Mesendoderm (in vitro differentiated cells): ENCODE measurements at regions not wholly inside any gene's neighbourhood (a gene's known extent, or its start where the extent isn't known, plus 50 kb on each side); places are given as distances from the start of the nearest gene placed in this dataset.

Experiments
- DNase-seq: peaks from one replicate; pipeline ENCODE4 v3.0.0; 2013
- H2AK5ac ChIP-seq: 2 replicates; pipeline ENCODE4 v1.6.1; 2013; ENCODE audit warnings: low read length, inconsistent platforms
- H2BK120ac ChIP-seq: 2 replicates; pipeline ENCODE4 v1.6.1; 2013; ENCODE audit warnings: low read depth, mild to moderate bottlenecking, low read length, moderate library complexity, mixed read lengths
- H2BK15ac ChIP-seq: replicated peaks from 2 replicates; pipeline ENCODE4 v1.6.1; 2013; ENCODE audit warnings: low read depth, mild to moderate bottlenecking, moderate library complexity
- H2BK5ac ChIP-seq: 2 replicates; pipeline ENCODE4 v1.6.1; 2013; ENCODE audit warnings: low read length, inconsistent platforms
- H3K18ac ChIP-seq: 2 replicates; pipeline ENCODE4 v1.6.1; 2013; ENCODE audit warnings: mild to moderate bottlenecking, low read length, mixed read lengths
- H3K23ac ChIP-seq: one replicate; pipeline ENCODE4 v1.6.1; 2013; ENCODE audit warnings: low read length
- H3K27ac ChIP-seq: 2 replicates; pipeline ENCODE4 v1.5.1; 2013; ENCODE audit warnings: low read depth, mild to moderate bottlenecking, inconsistent platforms, low read length, moderate library complexity
- H3K27me3 ChIP-seq: 2 replicates; pipeline ENCODE4 v1.6.1; 2013; ENCODE audit warnings: low read length, control low read depth, mild to moderate bottlenecking, inconsistent platforms; ENCODE audit not compliant: insufficient read depth, poor library complexity
- H3K36me3 ChIP-seq: 2 replicates; pipeline ENCODE4 v1.6.1; 2013; ENCODE audit warnings: low read length, inconsistent platforms; ENCODE audit not compliant: control insufficient read depth, insufficient read depth
- H3K4ac ChIP-seq: one replicate; pipeline ENCODE4 v1.6.1; 2013; ENCODE audit warnings: low read depth, mild to moderate bottlenecking, low read length, moderate library complexity
- H3K4me1 ChIP-seq: 2 replicates; pipeline ENCODE4 v1.6.1; 2013; ENCODE audit warnings: low read depth, low read length, inconsistent platforms; ENCODE audit not compliant: control insufficient read depth
- H3K4me2 ChIP-seq: 2 replicates; pipeline ENCODE4 v1.6.1; 2013; ENCODE audit warnings: low read length
- H3K4me3 ChIP-seq: 2 replicates; pipeline ENCODE4 v1.5.1; 2013; ENCODE audit warnings: mild to moderate bottlenecking, low read length
- H3K56ac ChIP-seq: one replicate; pipeline ENCODE4 v1.6.1; 2013; ENCODE audit warnings: low read length
- H3K79me1 ChIP-seq: 2 replicates; pipeline ENCODE4 v1.6.1; 2013; ENCODE audit warnings: low read length, inconsistent platforms
- H3K79me2 ChIP-seq: 2 replicates; pipeline ENCODE4 v1.6.1; 2013; ENCODE audit warnings: mild to moderate bottlenecking, low read length; ENCODE audit not compliant: control insufficient read depth, insufficient read depth
- H3K9ac ChIP-seq: 2 replicates; pipeline ENCODE4 v1.6.1; 2013; ENCODE audit warnings: low read length, inconsistent platforms
- H4K5ac ChIP-seq: one replicate; pipeline ENCODE4 v1.6.1; 2013; ENCODE audit warnings: low read length
- H4K8ac ChIP-seq: one replicate; pipeline ENCODE4 v1.6.1; 2013; ENCODE audit warnings: low read depth, mild to moderate bottlenecking, control low read depth, low read length, moderate library complexity
- WGBS: extraction: QIAGEN DNeasy Blood & Tissue Kit; methylation state at CpG from one replicate; pipeline ENCODE4 v1.1.7; 2013; ENCODE audit warnings: low lambda C conversion rate, missing lambda C conversion rate; ENCODE audit not compliant: insufficient coverage; ENCODE audit errors: extremely low coverage; 5-methylcytosine and 5-hydroxymethylcytosine counted together

DNA sequence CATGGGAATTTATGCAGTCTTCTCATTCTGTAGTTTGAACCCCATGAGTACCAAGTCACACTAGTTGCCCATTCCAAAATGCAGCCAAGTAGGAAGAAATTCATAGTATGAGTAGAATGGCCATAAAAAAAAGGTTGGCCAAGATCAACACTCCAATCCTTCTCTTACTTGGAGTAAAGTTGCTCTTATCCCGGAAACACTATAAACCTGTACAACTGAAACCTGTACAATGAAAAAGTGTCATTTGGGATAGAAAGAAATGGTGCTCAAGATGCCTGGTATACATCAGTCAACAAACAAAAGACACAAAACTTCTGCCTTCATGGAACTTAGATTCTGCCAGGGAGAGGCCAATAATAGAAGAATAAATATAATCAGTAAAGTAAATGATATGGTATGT is 325.0 kb downstream of the NFIB start:
- no peaks in the 10 kb centered on the region for H3K79me2 ChIP-seq
- no peak overlapping the region for H3K56ac ChIP-seq
- H2BK120ac ChIP-seq, result no peak overlapping the region
- no peak overlapping the region for H2BK15ac ChIP-seq
- H3K36me3 ChIP-seq, result no peaks in the 10 kb centered on the region
- no peak overlapping the region for H3K4me3 ChIP-seq
- no peak overlapping the region for H3K4me2 ChIP-seq
- no peak overlapping the region for H2AK5ac ChIP-seq
- no peaks in the 10 kb centered on the region for H3K27me3 ChIP-seq
- no peak overlapping the region for H3K27ac ChIP-seq
- no peak overlapping the region for H3K4ac ChIP-seq
- H4K5ac ChIP-seq, result no peak overlapping the region
- no peak overlapping the region for H2BK5ac ChIP-seq
- H4K8ac ChIP-seq, result no peak overlapping the region
- H3K4me1 ChIP-seq, result no peaks in the 10 kb centered on the region
- no CpG with 5 or more reads among the region's 1 CpG for WGBS
- H3K79me1 ChIP-seq, result no peaks in the 10 kb centered on the region
- H3K23ac ChIP-seq, result no peak overlapping the region
- no peak for DNase-seq
- no peak overlapping the region for H3K18ac ChIP-seq
- H3K9ac ChIP-seq, result no peak overlapping the region

DNA sequence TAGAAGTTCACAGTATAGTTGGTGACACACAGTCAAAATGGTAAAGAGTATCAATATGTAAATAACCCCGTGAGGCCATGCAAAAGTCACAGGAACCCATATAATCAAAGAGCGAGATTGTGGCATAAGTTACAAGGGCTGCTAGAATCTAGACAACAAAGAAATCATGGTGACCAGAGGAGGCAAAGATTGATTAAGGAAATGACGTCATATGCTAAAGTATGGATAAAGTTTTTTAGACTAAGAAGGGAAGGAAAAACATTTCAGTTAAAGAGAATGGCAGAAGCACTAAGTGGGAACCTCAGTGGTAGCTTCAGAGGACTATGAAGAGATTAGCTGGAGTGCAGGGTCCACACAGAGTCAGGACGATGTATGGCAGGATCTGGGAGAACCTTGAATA is 330.3 kb downstream of the NFIB start:
- Histone ChIP-seq H3K79me1 (no peaks in the 10 kb centered on the region), H4K8ac (no peak overlapping the region), H3K9ac (no peak overlapping the region), H2BK120ac (no peak overlapping the region), H3K79me2 (no peaks in the 10 kb centered on the region), H3K36me3 (no peaks in the 10 kb centered on the region), H3K27me3 (no peaks in the 10 kb centered on the region), H3K4me2 (no peak overlapping the region), H3K4me3 (no peak overlapping the region), H3K4me1 (no peaks in the 10 kb centered on the region), H2BK5ac (no peak overlapping the region), H3K23ac (no peak overlapping the region), H3K27ac (no peak overlapping the region), H3K18ac (no peak overlapping the region), H2AK5ac (no peak overlapping the region), H2BK15ac (no peak overlapping the region), H4K5ac (no peak overlapping the region), H3K4ac (no peak overlapping the region), H3K56ac (no peak overlapping the region)
- WGBS, result no CpG with 5 or more reads among the region's 4 CpGs
- DNase-seq, result no peak

DNA sequence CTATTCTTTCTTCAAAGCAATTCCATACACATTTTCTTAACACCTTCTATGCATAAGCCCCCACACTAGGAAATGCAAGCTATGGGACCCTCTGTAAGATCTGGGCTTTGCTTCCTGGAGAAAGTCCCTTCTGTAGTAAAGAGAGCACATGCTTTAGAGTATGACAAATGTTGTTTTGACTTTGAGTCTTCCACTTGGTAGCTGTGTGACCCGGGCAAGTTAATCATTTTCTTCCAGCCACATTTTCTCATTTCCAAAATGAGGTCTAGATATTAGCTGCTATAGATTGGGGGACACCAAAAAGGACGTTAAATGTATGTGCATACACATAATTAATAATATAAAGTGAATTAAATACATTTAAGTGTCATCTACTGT is 334.0 kb downstream of the NFIB start:
- Histone ChIP-seq H4K5ac (no peak overlapping the region), H2BK5ac (no peak overlapping the region), H3K4ac (no peak overlapping the region), H4K8ac (no peak overlapping the region), H3K56ac (no peak overlapping the region), H2BK120ac (no peak overlapping the region), H3K23ac (no peak overlapping the region), H3K9ac (no peak overlapping the region), H2BK15ac (no peak overlapping the region), H3K79me2 (no peaks in the 10 kb centered on the region), H3K4me3 (no peak overlapping the region), H3K27ac (no peak overlapping the region), H3K4me1 (no peaks in the 10 kb centered on the region), H3K27me3 (no peaks in the 10 kb centered on the region), H2AK5ac (no peak overlapping the region), H3K36me3 (no peaks in the 10 kb centered on the region), H3K18ac (no peak overlapping the region), H3K4me2 (no peak overlapping the region), H3K79me1 (no peaks in the 10 kb centered on the region)
- no CpG with 5 or more reads among the region's 2 CpGs for WGBS
- no peak for DNase-seq

DNA sequence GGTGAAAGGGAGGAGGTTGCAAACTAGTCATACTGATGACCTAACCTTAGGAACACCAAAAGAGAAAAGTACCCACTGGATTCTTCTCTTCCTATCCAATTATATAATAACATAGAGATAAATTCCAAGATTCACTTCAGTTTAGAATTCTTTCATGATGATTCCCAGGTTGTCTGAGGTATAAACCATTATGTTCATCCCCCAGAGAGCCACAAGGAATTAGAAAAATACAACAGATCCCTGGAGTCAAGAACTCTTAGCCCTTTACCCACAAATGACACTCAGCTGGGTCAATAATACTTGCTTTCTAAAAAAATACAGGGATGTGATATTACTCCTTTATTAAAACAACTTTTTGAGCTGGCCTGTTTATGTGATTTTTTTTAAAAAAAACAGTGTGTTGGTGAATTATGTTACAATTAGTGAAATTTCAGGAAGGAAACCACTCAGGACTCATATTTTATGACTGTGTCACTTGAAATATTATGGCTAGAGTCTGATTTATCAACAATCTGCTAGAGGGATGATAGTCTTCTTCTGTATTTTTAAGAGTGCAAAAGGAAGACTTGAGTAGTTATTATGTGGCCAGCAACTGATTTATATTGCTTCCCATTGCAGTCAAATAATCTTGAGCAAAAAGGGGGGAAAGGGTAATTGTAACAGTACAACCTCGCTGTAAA is 338.2 kb downstream of the NFIB start:
- no peak overlapping the region for H2BK5ac ChIP-seq
- no CpG with 5 or more reads among the region's 1 CpG for WGBS
- H3K4me2 ChIP-seq, result no peak overlapping the region

DNA sequence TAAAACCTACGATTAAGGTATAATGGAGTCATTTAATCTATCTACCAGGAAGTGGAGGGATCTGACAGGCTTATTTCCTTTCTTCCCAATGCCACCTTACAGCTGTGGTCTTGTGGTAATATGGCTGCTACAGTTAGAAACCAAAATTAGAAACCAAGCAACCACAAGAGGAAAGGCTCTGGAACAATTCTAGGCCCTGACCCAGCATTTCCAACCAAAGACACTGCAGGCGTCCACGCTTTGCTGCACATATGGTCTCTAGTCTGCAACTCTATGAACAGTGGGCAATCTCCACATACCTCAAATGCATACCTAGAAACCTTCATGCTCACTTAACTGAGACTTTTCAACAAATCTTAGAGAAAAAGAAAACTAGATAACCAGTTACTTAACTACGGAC is 339.1 kb downstream of the NFIB start:
- Histone ChIP-seq H3K4ac (no peak overlapping the region), H3K18ac (no peak overlapping the region), H4K8ac (no peak overlapping the region), H2BK15ac (no peak overlapping the region), H3K27ac (no peak overlapping the region), H3K27me3 (no peaks in the 10 kb centered on the region), H2BK120ac (no peak overlapping the region), H2BK5ac (no peak overlapping the region), H3K4me3 (no peak overlapping the region), H3K9ac (no peak overlapping the region), H3K56ac (no peak overlapping the region), H3K4me1 (no peaks in the 10 kb centered on the region), H3K23ac (no peak overlapping the region), H3K79me2 (no peaks in the 10 kb centered on the region), H4K5ac (no peak overlapping the region), H3K36me3 (no peaks in the 10 kb centered on the region), H3K4me2 (no peak overlapping the region), H3K79me1 (no peaks in the 10 kb centered on the region), H2AK5ac (no peak overlapping the region)
- no CpG with 5 or more reads among the region's 4 CpGs for whole genome bisulfite sequencing
- DNase-seq, result no peak

More for the DNA sequence above, 338.2 kb downstream of the NFIB start:
- H3K27ac ChIP-seq, result no peak overlapping the region
- no peak overlapping the region for H2BK120ac ChIP-seq
- no peak overlapping the region for H2BK15ac ChIP-seq
- H3K79me1 ChIP-seq, result no peaks in the 10 kb centered on the region
- no peak overlapping the region for H3K23ac ChIP-seq
- H2AK5ac ChIP-seq, result no peak overlapping the region
- no peaks in the 10 kb centered on the region for H3K36me3 ChIP-seq
- H4K5ac ChIP-seq, result no peak overlapping the region
- H3K4me3 ChIP-seq, result no peak overlapping the region
- H3K4ac ChIP-seq, result no peak overlapping the region
- H3K4me1 ChIP-seq, result no peaks in the 10 kb centered on the region
- no peak for DNase-seq
- H4K8ac ChIP-seq, result no peak overlapping the region
- H3K9ac ChIP-seq, result no peak overlapping the region
- H3K27me3 ChIP-seq, result no peaks in the 10 kb centered on the region
- H3K18ac ChIP-seq, result no peak overlapping the region
- no peaks in the 10 kb centered on the region for H3K79me2 ChIP-seq
- H3K56ac ChIP-seq, result no peak overlapping the region
